GM19395 (cell line): ENCODE measurements at regions not wholly inside any gene's neighbourhood (a gene's known extent, or its start where the extent isn't known, plus 50 kb on each side); places are given as distances from the start of the nearest gene placed in this dataset.
"Not testable (repeated sequence)": the region's sequence is repeated elsewhere in the genome, so short reads cannot be mapped to it uniquely, and the experiment has no call there.

Experiments used
- ATAC-seq: cut with Tn5 transposase; IDR thresholded peaks from one replicate; pipeline ENCODE4 v1.9.1; 2021; ENCODE audit warnings: mild to moderate bottlenecking, moderate library complexity; ENCODE audit not compliant: unreplicated experiment

DNA sequence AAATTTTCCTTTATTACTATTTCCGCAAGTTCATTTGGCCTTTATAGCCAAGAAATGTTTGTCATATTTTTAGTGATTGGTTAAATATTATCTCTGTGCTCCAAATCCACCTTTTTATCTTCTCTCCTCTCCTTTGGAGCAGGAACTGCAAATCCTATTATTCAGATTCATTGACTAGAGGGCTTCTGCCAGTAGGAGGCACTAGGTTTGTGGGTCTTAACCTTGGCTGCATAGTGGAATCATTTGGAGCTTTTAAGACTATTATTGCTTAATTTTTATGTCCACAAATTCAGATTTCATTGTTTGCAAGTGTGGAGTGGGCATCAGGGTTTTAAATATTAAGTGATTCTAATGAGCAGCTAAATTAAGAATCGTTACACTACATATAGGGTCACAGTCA lies 75.3 kb upstream of the SYT10 start:
- ATAC-seq = no peak

DNA sequence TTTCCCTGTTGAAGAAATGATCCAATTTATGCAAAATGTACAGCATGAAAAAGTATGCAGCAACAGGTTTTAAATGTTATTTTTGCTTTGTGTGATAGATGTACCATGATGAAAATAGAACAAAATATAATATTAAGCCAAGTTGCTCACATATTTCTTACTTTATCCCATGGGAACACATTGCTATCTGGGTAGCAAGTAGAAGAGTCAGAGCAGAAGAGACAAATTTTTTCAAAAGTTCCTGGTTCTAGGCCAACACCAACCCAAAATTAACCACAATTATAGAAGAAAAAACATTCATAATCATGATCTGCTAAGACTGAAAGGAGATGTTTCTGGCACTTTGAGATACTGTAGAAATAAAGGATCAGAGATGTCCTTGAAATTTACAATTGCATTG lies 79.9 kb upstream of the SYT10 start:
- ATAC-seq = no peak

DNA sequence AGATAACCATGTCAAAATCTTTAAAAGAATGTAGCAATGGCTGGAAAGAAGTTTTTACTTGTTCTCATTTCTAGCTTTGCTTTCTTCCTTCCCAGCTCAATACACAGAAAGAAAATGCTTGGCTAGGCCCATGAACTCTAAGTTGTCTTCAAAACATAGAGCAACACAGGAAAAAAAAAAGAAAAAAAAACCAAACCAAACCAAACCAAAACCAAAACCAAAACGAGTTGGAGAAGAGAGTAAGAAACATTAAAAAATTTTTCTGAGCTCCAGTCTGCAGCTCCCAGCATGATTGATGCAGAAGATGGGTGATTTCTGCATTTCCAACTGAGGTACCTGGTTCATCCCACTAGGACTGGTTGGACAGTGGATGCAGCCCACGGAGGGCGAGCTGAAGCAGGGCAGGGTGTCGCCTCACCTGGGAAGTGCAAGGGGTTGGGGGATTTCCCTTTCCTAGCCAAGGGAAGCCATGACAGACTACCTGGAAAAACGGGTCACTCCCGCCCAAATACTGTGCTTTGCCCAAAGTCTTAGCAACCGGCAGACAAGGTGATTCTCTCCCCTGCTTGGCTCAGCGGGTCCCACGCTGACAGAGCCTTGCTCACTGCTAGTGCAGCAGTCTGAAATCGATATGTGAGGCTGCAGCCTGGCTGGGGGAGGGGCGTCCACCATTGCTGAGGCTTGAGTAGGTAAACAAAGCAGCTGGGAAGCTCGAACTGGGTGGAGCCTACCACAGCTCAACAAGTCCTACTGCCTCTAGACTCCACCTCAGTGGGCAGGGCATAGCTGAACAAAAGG lies 81.1 kb upstream of the SYT10 start:
- not testable (repeated sequence) for ATAC-seq

DNA sequence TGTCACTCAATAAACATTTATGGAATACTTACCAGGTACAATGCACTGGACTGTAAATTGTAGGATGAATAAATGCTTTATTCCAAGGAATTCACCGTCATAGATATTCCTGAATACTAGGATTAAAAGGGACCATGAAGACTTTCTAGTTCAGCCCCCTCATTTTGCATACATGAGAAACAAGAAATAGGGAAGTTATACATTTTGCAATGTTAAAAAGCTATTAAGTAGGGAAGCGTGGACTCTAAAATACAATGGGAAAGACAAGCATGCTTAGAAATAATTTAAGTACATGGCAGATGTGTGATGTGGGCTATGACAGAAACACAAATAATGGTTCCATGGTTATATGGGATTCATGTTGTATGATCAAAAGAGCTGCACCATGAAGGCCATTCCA lies 89.4 kb upstream of the SYT10 start:
- ATAC-seq = no peak

DNA sequence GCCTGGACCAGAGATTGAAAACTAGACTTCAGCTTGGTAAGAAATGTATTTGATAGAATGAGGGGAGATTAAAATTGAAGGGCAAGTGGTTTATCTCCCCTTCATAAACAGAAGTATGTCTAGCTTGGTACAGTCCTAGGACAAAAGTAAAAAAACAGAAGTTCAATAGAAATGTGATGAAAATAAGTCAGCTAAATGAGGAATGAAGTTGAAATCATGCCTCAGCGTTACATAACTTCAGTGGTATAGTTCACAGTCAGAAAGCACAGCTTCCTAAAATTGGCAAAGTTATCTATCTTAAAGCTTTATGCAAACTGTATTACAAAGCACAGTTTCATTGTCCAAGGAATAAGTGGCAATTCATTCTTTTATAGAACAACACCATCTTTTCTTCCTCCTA lies 90.2 kb upstream of the SYT10 start:
- ATAC-seq = no peak

DNA sequence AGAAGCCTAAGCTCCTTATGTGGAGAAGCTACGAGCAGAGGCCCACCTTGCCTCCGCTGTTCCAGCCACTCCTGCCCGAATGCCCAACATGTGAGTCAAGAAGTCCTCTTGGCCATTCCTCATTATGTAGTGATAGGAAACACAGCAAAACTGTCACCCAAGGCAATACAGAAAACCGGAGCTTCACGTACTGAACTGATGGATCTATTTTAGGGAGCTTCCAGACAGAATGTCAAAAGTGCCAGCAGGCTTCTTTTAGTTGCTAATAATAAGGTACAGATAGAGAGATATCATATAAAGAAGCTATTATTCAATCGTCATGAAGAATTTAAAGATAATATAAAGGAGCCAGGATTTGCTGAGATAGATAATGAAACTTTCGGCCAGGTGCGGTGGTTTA lies 91.6 kb upstream of the SYT10 start:
- ATAC-seq = no peak

DNA sequence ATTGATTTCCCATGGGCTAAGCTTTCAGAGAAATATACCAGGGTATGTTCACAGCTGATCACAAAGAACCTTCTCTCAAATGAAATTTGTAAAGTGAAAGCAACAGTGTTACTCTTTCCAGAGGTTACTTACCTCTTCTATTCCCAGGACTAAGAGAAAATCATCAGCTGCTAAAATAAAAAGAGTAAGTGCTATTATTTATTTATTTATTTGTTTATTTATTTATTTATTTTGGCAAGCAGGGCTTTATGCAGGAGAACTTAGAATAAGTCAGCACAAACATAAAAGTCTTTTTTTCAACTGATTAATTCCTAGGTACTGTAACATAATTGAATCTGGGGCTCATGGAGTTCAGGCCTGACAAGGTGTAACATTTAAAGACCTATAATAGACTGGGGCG lies 93.9 kb upstream of the SYT10 start:
- no peak for ATAC-seq

DNA sequence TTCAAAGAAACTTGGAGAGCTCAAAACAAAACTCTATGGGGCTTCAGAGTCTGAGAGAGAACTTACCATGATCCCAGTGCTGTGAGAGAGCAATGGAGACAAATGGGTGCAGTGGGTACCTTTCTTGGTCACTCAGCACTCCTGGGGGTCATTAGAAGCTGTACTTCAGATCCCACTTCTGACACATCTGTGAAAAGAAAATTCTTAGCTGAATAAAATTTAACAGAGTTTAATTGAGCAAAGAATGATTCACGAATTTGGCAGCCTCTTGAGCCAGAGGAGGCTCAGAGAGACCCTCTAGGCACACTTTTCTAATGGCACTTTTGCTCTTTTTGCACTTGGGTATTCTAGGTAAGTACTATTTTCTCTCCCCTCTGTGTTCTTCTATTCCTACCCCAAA lies 96.8 kb upstream of the SYT10 start:
- ATAC-seq = no peak

DNA sequence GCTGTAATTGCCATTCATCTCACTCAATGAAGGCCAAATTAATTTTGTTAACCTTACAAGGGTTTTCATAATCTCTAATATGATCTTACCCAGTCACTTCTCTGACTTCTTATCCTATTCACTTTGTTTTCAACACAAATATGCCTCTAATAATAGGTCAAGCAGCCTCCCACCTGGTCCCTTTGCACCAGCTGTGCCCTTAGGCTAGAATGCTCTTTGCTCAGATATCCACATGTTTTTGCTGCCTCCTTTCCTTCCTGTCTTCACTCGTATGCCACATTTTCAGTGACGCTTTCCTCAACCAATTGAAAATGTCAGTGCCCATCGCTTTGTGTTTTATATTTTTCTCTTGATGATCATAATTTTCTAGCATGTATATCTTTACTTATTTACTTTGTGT lies 106.4 kb upstream of the SYT10 start:
- no peak for ATAC-seq

DNA sequence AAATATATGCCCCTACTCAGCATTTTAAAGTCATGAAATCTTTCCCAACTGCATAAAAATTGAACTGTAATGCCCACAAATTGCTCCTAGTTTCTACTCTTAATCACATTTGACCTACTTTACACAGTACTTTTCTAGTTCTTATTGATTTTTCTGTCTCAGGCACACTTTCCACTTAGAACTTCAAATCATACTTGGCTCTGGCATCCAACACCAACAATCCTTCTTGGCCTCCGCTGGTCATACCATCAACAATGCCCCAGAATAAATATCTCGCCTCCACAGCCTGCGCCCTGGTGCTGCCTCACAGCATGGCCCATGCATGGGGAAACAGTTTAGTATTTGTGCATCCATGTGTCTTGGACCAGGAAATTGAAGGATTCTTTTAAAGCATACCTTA lies 107.5 kb upstream of the SYT10 start:
- ATAC-seq = no peak

DNA sequence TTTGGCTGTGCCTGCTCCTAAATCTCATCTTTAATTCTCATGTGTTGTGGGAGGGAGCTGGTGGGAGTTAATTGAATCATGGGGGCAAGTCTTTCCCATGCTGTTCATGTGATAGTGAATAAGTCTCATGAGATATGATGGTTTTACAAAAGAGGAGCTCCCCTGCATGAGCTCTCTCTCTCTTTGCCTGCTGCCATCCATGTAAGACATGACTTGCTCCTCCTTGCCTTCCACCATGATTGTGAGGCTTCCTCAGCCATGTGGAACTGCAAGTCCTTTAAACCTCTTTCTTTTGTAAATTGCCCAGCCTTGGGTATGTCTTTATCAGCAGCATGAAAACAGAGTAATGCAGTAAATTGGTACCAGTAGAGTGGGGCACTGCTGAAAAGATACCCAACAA lies 110.6 kb upstream of the SYT10 start:
- ATAC-seq = not testable (repeated sequence)

DNA sequence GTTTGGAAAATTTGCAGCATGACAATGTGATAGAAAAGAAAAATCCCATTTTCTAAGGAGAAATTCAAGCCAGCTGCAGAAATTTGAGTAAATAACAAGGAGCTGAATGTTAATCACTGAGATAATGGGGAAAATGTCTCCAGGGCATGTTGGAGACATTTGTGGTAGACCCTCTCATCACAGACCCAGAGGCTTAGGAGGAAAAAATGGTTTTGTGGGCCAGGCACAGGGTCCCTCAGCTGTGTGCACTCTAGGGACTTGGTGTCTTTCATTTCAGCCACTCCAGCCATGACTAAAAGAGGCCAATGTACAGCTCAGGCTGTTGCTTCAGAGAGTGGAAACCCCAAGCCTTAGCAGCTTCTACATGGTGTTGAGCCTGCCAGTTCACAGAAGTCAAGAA lies 111.4 kb upstream of the SYT10 start:
- no peak for ATAC-seq

DNA sequence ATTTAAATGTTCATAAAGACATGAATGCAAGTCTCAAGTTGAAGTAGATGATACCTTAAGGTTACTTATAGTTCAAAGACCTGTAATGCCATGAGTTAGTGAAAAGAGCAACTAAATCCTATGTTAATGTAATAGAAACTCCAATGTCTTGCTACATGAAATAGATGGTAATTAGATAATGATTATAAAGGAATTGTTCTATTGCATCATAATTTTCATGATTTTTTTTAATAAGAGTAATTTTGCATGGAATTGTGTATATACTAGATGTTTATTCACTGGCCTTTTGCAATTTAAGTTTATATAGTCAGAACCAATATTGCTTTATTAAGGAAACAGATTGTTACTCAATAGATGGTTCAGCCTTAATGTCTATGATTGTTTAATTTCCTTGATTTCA lies 115.5 kb upstream of the SYT10 start:
- no peak for ATAC-seq

DNA sequence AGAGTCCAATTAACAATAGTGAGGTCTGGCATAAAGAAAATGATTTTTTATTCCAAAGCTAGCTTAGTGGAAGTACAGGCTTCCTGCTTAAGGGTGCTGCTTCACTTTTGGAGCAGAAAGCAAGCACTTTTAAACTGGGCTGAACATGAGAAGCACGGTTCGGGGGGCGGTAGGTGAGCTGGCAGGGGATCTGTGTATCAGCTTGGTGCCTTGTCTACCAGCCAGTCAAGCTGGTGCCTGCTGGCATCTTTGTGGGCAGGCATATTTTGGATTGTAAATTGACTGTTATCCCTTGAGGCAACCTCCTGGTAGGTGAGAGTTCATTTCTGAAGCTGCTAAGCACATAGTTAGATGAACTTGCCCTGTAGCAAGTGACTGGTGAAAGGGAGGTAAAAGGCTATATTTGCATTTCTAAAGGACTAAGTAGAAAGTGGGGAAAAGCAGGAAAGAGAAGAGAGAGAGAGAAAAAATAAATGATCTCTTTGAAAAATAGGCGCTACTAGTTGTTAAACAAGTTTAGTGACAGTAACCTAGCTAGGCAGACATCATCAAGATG lies 121.1 kb upstream of the SYT10 start:
- no peak for ATAC-seq

DNA sequence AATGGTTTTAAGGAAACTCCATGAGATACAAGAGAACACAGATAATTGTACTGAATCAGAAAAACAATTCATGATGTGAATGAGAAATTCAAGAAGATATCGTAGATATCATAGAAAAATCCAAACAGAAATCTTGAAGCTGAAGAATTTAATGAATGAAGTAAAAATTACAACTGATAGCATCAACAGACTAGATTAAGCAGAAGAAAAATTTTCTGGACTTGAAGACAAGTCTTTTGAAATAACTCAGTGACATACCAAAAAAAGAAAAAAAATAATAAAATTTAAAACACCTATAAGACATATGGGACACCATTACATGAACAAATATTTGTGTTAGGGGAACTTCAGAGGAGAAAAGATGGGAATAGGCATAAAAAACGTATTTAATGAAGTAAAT lies 122.8 kb upstream of the SYT10 start:
- ATAC-seq = no peak

DNA sequence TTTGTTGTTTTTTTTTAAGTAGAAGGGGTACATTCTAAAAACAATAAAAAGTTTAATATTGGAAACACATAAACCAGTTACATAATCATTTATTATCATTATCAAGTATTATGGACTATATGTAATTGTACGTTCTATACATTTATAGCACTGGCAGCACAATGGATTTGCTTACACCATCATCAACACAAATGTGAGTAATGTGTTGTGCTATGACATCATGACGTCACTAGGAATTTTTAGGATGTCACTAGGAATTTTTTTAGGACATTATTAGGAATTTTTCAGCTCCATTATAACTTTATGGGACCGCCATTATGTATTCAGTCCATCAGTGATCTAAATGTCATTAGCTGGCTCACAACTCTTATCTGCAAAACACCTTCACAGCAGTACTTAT lies 126.8 kb upstream of the SYT10 start:
- no peak for ATAC-seq

DNA sequence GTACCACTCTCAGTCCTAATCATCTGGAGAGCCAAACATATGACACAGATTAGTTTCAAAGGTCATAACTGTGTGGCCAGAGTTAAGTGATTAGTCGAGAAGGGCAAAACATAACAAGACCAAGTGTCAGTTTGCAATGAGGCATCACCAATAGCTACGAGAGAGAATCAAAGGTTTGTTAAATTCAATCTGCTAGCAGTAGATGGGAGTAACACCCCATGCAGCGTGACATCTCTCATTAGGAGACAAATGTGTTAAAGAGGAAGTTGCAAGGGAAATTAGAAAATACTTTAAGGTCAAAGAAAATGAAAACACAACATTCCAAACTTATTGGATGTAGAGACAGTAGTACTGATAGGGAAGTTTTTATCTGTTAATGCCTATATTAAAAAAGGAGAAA lies 135.7 kb upstream of the SYT10 start:
- ATAC-seq = no peak

DNA sequence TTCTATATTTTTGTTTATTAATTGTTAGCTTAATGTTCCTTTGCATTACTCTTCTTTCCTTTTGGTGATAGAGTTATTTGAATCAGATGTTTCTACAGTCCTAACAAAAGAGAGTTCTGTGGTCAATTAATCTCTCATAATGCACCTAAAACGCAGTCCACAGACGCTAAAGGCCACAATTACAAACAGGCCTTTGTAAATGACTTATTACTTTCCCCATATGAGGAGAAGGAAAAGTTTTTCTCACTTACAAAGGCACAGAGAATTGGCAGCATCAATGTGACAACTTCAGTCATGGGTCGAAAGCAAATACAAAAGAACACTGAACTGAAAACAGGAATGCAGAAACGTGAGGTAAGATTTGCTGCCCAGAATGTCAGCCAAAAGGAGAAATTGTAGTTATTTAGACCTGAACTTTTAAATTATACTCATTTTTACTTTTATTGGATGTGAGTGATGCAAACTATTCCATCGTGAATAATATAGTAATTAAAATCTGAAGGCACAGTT lies 142.0 kb upstream of the SYT10 start:
- no peak for ATAC-seq

DNA sequence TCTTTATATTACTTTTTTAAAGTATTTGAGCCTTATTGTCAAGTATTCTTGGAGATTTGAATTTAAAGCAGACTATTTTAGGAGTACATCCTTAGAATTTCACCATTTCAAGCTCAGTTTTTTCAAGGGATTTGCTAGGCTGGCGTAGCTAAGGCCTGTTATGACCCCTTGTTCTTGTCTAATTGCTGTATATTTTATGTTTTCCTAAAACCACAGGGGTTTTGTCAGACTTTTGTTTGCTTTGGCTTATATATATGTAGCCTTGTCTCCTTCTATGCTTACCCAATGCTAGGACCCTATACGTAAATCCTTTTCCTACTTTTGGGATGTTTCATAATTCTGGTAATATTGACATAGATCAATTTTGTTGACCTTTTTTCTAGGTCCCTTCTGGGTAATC lies 147.0 kb upstream of the SYT10 start:
- no peak for ATAC-seq

DNA sequence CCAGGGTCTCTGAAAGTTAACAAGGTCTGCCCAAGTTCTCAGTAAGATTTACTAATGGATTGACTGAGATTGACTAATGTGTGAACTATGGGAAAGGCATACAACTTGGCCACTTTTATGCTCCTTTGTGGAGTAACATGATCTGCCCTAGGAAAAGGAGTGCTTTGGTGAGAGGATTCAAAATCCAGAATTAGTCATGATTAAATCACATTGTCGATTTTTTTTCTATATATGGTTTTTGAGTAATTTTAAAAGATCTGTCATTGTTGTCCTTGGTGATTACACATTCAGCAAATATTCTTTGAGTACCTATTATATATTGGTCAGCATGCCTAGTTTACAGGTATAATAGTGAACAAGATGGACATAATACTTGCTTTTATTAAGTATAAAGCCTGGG lies 147.7 kb upstream of the SYT10 start:
- ATAC-seq = no peak

DNA sequence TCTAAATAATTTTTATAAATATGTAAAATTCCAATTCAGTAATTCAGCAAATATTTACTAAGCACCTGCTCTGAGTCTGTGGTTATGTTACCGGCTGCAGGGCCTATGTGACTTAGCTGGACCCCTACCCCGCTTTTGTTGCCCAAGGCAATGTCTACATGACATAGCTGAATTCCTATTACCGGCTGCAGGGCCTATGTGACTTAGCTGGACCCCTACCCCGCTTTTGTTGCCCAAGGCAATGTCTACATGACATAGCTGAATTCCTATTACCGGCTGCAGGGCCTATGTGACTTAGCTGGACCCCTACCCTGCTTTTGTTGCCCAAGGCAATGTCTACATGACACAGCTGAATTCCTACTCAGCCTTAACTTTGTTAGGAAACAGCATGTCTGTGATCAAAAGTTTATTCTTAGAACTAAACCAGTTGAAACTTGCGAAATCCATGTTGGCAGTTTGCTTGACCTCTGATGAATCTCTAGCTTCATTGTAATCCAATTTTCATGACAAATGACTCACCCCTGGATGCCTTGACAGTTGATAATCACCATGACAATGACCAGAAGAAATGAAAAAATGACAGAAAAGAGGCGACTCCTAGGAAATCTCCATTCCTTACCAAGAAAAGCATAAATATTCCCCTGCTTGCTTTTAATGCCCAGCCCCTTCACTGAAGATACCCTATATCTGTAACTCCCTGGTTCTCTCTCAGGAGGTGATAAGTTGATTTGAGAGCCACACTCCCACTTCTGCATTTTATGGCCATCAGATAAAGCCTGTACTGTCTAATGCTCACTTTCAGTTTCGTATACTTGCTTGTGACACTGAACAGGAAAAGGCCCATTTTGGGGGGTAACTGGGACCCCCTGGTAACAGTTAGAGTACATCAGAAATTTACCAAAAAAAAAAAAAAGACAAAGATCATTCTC lies 148.4 kb upstream of the SYT10 start:
- ATAC-seq = peak; percentile 86
